ENCODE measurements at regions not wholly inside any gene's neighbourhood (a gene's known extent, or its start where the extent isn't known, plus 50 kb on each side); places are given as distances from the start of the nearest gene placed in this dataset.
"Not testable (repeated sequence)": the region's sequence is repeated elsewhere in the genome, so short reads cannot be mapped to it uniquely, and the experiment has no call there.

GRCh38 chr13:62418872-62419271 lies 1003.2 kb upstream of the PCDH20 start:
- TF ChIP-seq, protein P1, sequence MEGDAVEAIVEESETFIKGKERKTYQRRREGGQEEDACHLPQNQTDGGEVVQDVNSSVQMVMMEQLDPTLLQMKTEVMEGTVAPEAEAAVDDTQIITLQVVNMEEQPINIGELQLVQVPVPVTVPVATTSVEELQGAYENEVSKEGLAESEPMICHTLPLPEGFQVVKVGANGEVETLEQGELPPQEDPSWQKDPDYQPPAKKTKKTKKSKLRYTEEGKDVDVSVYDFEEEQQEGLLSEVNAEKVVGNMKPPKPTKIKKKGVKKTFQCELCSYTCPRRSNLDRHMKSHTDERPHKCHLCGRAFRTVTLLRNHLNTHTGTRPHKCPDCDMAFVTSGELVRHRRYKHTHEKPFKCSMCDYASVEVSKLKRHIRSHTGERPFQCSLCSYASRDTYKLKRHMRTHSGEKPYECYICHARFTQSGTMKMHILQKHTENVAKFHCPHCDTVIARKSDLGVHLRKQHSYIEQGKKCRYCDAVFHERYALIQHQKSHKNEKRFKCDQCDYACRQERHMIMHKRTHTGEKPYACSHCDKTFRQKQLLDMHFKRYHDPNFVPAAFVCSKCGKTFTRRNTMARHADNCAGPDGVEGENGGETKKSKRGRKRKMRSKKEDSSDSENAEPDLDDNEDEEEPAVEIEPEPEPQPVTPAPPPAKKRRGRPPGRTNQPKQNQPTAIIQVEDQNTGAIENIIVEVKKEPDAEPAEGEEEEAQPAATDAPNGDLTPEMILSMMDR (IDR thresholded peaks at IDR 0.05; ENCODE audit: borderline replicate concordance, insufficient read depth, low read depth, low read length) = no peak
- H3K4me3 ChIP-seq (ENCODE audit: low read depth, low read length) = no peak overlapping the region

GRCh38 chr13:62418376-62418775 lies 1002.7 kb upstream of the PCDH20 start:
- TF ChIP-seq, protein P1 (IDR thresholded peaks at IDR 0.05; ENCODE audit: borderline replicate concordance, insufficient read depth, low read depth, low read length) = no peak
- no peak overlapping the region for H3K4me3 ChIP-seq (ENCODE audit: low read depth, low read length)

- TF ChIP-seq, protein P1 (IDR thresholded peaks at IDR 0.05; ENCODE audit: borderline replicate concordance, insufficient read depth, low read depth, low read length) = no peak
- no peak overlapping the region for H3K4me3 ChIP-seq (ENCODE audit: low read depth, low read length)
Observed at GRCh38 chr13:62407871-62408270, 992.2 kb upstream of the PCDH20 start.

GRCh38 chr13:62388515-62388914 lies 972.9 kb upstream of the PCDH20 start:
- H3K4me3 ChIP-seq (ENCODE audit: low read depth, low read length) = no peak overlapping the region
- TF ChIP-seq, protein P1 (IDR thresholded peaks at IDR 0.05; ENCODE audit: borderline replicate concordance, insufficient read depth, low read depth, low read length) = no peak

DNA sequence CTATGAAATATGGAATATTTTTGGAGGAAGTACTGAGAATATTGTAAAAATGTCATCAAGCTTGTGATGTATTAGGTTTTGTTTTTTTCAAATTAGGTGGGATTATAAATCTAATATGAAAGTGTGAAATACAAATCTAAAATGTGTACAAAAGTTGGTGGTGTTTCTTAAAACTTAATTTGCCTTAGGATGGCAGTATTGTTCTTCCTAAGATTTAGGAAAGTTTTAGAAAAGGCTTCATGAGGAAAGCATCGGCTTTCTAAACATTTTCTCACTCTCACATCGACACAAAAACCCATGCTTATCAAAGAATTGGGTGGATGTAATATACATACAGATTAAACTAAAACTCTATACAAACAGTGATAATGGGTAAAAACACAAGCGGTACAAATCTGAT lies 972.0 kb upstream of the PCDH20 start:
- TF ChIP-seq, protein P1 (IDR thresholded peaks at IDR 0.05; ENCODE audit: borderline replicate concordance, insufficient read depth, low read depth, low read length) = no peak
- no peak overlapping the region for H3K4me3 ChIP-seq (ENCODE audit: low read depth, low read length)

DNA sequence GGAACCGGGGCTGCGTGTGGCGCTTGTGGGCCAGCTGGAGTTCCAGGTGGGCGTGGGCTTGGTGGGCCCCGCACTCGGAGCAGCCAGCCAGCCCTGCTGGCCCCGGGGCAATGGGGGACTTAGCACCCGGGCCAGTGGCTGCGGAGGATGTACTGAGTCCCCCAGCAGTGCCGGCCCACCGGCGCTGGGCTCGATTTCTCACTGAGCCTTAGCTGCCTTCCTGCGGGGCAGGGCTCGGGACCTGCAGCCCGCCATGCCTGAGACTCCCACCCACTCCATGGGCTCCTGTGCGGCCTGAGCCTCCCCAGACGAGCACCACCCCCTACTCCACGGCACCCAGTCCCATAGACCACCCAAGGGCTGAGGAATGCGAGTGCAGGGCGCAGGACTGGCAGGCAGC lies 963.6 kb upstream of the PCDH20 start:
- not testable (repeated sequence) for H3K4me3 ChIP-seq (ENCODE audit: low read depth, low read length)

GRCh38 chr13:62377838-62378237 lies 962.2 kb upstream of the PCDH20 start:
- H3K4me3 ChIP-seq (ENCODE audit: low read depth, low read length) = no peak overlapping the region
- TF ChIP-seq, protein P1 (IDR thresholded peaks at IDR 0.05; ENCODE audit: borderline replicate concordance, insufficient read depth, low read depth, low read length) = no peak

GRCh38 chr13:62375653-62376052 lies 960.0 kb upstream of the PCDH20 start:
- TF ChIP-seq, protein P1 (IDR thresholded peaks at IDR 0.05; ENCODE audit: borderline replicate concordance, insufficient read depth, low read depth, low read length) = no peak
- H3K4me3 ChIP-seq (ENCODE audit: low read depth, low read length) = no peak overlapping the region
